ENCODE measurements at regions not wholly inside any gene's neighbourhood (a gene's known extent, or its start where the extent isn't known, plus 50 kb on each side); places are given as distances from the start of the nearest gene placed in this dataset.

GRCh38 chr19:30144802-30145201 is 202.8 kb downstream of the URI1 start:
- ChIA-PET RAD21 (ENCODE audit: unreplicated experiment) (no interaction called here), CTCF (no interaction called here), POLR2A (no interaction called here), SMC1A (ENCODE audit: uncharacterized antibody, unreplicated experiment) (no interaction called here)
- intact Hi-C loops (cut with micrococcal nuclease; ENCODE audit: unreplicated experiment) (no loop called here), in situ Hi-C loops (cut with MboI) (no loop called here)
- Histone ChIP-seq H3K79me2 (ENCODE audit: control insufficient read depth, insufficient read depth, low read length) (no peaks in the 10 kb centered on the region), H3K9me3 (replicated peaks; ENCODE audit: control insufficient read depth, insufficient read depth, low read length) (no peaks in the 10 kb centered on the region), H3K9ac (ENCODE audit: control insufficient read depth, insufficient read depth, low read length) (no peak overlapping the region), H3K4me2 (ENCODE audit: control insufficient read depth, insufficient read depth) (no peak overlapping the region), H3K27ac (ENCODE audit: control insufficient read depth, insufficient read depth) (no peak overlapping the region), H3K36me3 (ENCODE audit: control insufficient read depth in 2 of 2, insufficient read depth in 2 of 2, low read length in 1 of 2) (no peaks in the 10 kb centered on the region), H3K27me3 (replicated peaks in 1 of 2; ENCODE audit: control insufficient read depth in 2 of 2, insufficient read depth in 2 of 2, low read length in 1 of 2) (peaks cover 0 to 2% of the 10 kb centered on the region in 2 experiments; a peak in 1 of 4 replicates), H4K20me1 (ENCODE audit: control insufficient read depth, insufficient read depth) (no peaks in the 10 kb centered on the region), H2AFZ (ENCODE audit: control insufficient read depth, low read depth, low read length) (no peak overlapping the region), H3K4me1 (ENCODE audit: control insufficient read depth, insufficient read depth, low read length) (no peaks in the 10 kb centered on the region), H3K4me3 (no peak overlapping the region)
- TF ChIP-seq ZNF687 (IDR thresholded peaks at IDR 0.05) (no peak), STAT3 (IDR thresholded peaks at IDR 0.05; ENCODE audit: low read depth, low read length) (no peak), FOXK2 (IDR thresholded peaks at IDR 0.05) (no peak), ELK1 (IDR thresholded peaks at IDR 0.05; ENCODE audit: low read depth, low read length) (no peak), ZBTB11 (CRISPR knock-in tag; IDR thresholded peaks at IDR 0.05) (no peak), RFX5 (IDR thresholded peaks at IDR 0.05; ENCODE audit: low read depth, low read length) (no peak), IRF4 (IDR thresholded peaks at IDR 0.05; ENCODE audit: low read depth, low read length) (no peak), EZH2 (IDR thresholded peaks at IDR 0.05; ENCODE audit: borderline replicate concordance, control insufficient read depth, low read depth, low read length) (no peak), FOS (IDR thresholded peaks at IDR 0.05; ENCODE audit: borderline replicate concordance, extremely low read depth, insufficient read length) (no peak), ZNF207 (IDR thresholded peaks at IDR 0.05; ENCODE audit: borderline replicate concordance) (no peak)
- TF ChIP-seq, protein P1, sequence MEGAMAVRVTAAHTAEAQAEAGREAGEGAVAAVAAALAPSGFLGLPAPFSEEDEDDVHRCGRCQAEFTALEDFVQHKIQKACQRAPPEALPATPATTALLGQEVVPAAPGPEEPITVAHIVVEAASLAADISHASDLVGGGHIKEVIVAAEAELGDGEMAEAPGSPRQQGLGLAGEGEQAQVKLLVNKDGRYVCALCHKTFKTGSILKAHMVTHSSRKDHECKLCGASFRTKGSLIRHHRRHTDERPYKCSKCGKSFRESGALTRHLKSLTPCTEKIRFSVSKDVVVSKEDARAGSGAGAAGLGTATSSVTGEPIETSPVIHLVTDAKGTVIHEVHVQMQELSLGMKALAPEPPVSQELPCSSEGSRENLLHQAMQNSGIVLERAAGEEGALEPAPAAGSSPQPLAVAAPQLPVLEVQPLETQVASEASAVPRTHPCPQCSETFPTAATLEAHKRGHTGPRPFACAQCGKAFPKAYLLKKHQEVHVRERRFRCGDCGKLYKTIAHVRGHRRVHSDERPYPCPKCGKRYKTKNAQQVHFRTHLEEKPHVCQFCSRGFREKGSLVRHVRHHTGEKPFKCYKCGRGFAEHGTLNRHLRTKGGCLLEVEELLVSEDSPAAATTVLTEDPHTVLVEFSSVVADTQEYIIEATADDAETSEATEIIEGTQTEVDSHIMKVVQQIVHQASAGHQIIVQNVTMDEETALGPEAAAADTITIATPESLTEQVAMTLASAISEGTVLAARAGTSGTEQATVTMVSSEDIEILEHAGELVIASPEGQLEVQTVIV (IDR thresholded peaks at IDR 0.05; ENCODE audit: borderline replicate concordance, partially characterized antibody), result no peak
- no peak for ATAC-seq
- no TSS peak for BruUV-seq (replicated peaks)
- FAIRE-seq, result no peak
- WGBS (ENCODE audit: insufficient coverage, insufficient replicate concordance, low lambda C conversion rate, missing lambda C conversion rate), result 35% methylated on average over 15 of the region's 19 CpGs
- no peak for DNase-seq (ENCODE audit: low read depth, low spot score)
